ENCODE measurements at regions not wholly inside any gene's neighbourhood (a gene's known extent, or its start where the extent isn't known, plus 50 kb on each side); places are given as distances from the start of the nearest gene placed in this dataset.

- Mint-ChIP-seq H3K36me3 (ENCODE audit: low read depth) (no peaks in the 10 kb centered on the region), H3K27me3 (ENCODE audit: low read depth) (no peaks in the 10 kb centered on the region), H3K9me3 (no peaks in the 10 kb centered on the region), H3K4me1 (peaks cover 5% of the 10 kb centered on the region), H3K27ac (ENCODE audit: unreplicated experiment) (no peak overlapping the region), H3K4me3 (no peak overlapping the region)
- TF ChIP-seq, protein P1, sequence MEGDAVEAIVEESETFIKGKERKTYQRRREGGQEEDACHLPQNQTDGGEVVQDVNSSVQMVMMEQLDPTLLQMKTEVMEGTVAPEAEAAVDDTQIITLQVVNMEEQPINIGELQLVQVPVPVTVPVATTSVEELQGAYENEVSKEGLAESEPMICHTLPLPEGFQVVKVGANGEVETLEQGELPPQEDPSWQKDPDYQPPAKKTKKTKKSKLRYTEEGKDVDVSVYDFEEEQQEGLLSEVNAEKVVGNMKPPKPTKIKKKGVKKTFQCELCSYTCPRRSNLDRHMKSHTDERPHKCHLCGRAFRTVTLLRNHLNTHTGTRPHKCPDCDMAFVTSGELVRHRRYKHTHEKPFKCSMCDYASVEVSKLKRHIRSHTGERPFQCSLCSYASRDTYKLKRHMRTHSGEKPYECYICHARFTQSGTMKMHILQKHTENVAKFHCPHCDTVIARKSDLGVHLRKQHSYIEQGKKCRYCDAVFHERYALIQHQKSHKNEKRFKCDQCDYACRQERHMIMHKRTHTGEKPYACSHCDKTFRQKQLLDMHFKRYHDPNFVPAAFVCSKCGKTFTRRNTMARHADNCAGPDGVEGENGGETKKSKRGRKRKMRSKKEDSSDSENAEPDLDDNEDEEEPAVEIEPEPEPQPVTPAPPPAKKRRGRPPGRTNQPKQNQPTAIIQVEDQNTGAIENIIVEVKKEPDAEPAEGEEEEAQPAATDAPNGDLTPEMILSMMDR (conservative IDR thresholded peaks at IDR 0.05), result no peak
- DNase-seq (ENCODE audit: low read depth, low spot score), result no peak
Observed at GRCh38 chr12:46484396-46485061, 112.0 kb upstream of the SLC38A2 start.

- no peaks in the 10 kb centered on the region for H3K36me3 Mint-ChIP-seq (ENCODE audit: low read depth)
- peaks cover 5% of the 10 kb centered on the region for H3K4me1 Mint-ChIP-seq
- TF ChIP-seq, protein P1 (conservative IDR thresholded peaks at IDR 0.05), result no peak
- no peaks in the 10 kb centered on the region for H3K9me3 Mint-ChIP-seq
- no peaks in the 10 kb centered on the region for H3K27me3 Mint-ChIP-seq (ENCODE audit: low read depth)
- H3K27ac Mint-ChIP-seq (ENCODE audit: unreplicated experiment), result no peak overlapping the region
- no peak for DNase-seq (ENCODE audit: low read depth, low spot score)
- H3K4me3 Mint-ChIP-seq, result no peak overlapping the region
Observed at GRCh38 chr12:46483572-46484395, 111.2 kb upstream of the SLC38A2 start.

DNA sequence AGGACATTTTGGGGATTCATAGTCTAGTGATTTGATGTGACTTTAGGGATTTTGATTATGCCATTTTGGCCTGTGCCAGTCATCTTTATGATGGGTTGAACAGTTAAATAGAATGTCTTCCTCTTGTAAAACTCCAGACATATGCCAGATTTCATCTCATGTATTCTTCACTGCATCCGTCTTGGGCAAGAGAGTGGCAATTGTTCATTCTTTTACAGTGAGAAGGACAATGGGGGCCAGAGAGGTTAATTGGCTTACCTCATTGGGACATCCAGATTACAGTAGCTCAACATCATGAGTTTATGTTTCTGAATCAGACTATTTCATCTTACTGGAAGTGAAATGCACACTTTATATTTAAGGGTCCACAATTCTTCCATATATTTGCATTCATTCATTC lies 108.2 kb upstream of the SLC38A2 start:
- H3K4me3 Mint-ChIP-seq, result no peak overlapping the region
- no peak overlapping the region for H3K27ac Mint-ChIP-seq (ENCODE audit: unreplicated experiment)
- no peaks in the 10 kb centered on the region for H3K27me3 Mint-ChIP-seq (ENCODE audit: low read depth)
- no peaks in the 10 kb centered on the region for H3K9me3 Mint-ChIP-seq
- DNase-seq (ENCODE audit: low read depth, low spot score), result no peak
- H3K36me3 Mint-ChIP-seq (ENCODE audit: low read depth), result no peaks in the 10 kb centered on the region
- TF ChIP-seq, protein P1 (conservative IDR thresholded peaks at IDR 0.05), result no peak
- peaks cover 5% of the 10 kb centered on the region for H3K4me1 Mint-ChIP-seq

DNA sequence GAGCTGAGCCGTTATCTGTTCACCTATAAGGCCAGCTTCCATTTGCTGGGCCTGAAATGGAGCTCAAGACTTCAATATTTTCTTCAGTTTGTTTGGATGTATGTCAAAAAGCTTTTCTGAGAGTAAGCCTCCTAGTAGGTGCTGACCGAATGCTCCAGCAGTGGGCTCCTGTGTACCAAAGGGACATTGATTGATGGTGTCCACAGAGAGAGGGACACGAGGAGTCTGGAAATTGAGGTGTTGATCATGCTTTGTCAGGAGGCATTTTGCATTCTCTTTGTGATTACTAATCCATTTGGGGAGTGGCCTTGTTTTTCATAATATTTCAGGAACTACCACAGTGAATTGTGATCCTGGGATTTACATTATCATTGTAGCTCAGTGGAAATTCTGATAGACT lies 107.7 kb upstream of the SLC38A2 start:
- H3K4me3 Mint-ChIP-seq, result no peak overlapping the region
- no peaks in the 10 kb centered on the region for H3K36me3 Mint-ChIP-seq (ENCODE audit: low read depth)
- TF ChIP-seq, protein P1 (conservative IDR thresholded peaks at IDR 0.05), result no peak
- no peak overlapping the region for H3K27ac Mint-ChIP-seq (ENCODE audit: unreplicated experiment)
- DNase-seq (ENCODE audit: low read depth, low spot score), result no peak
- H3K4me1 Mint-ChIP-seq, result peaks cover 5% of the 10 kb centered on the region
- H3K27me3 Mint-ChIP-seq (ENCODE audit: low read depth), result no peaks in the 10 kb centered on the region
- no peaks in the 10 kb centered on the region for H3K9me3 Mint-ChIP-seq

DNA sequence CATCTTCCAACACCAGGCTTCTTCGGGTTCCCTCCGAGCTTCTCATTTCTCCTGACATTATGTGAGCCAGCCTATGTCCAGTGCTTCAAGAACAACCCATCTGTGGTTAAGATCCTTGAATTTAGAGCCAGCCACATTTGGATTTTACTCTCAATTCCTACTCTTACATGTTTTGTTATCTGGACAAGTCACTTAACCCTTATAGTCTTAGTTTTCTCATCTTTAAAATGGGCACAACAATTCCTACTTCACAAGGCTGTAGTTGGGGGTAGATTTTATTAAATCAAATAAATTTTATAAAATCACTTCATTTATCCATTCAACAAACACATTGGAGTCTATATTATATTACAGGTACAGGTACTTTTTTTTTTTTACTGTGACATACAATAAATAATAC lies 105.5 kb upstream of the SLC38A2 start:
- no peaks in the 10 kb centered on the region for H3K27me3 Mint-ChIP-seq (ENCODE audit: low read depth)
- DNase-seq (ENCODE audit: low read depth, low spot score), result no peak
- H3K9me3 Mint-ChIP-seq, result no peaks in the 10 kb centered on the region
- no peak overlapping the region for H3K4me3 Mint-ChIP-seq
- peaks cover 5% of the 10 kb centered on the region for H3K4me1 Mint-ChIP-seq
- H3K36me3 Mint-ChIP-seq (ENCODE audit: low read depth), result no peaks in the 10 kb centered on the region
- H3K27ac Mint-ChIP-seq (ENCODE audit: unreplicated experiment), result no peak overlapping the region
- TF ChIP-seq, protein P1 (conservative IDR thresholded peaks at IDR 0.05), result no peak
